Central memory CD8-positive, alpha-beta T cell (primary cell): ENCODE measurements at regions not wholly inside any gene's neighbourhood (a gene's known extent, or its start where the extent isn't known, plus 50 kb on each side); places are given as distances from the start of the nearest gene placed in this dataset.

ENCODE experiments used
- ATAC-seq: fragments of 150-1000 bp; cut with Tn5 transposase; replicated peaks from 2 replicates; pipeline ENCODE4 v1.10.0; 2022; ENCODE audit warnings: mild to moderate bottlenecking, moderate FRiP score, moderate number of reproducible peaks; ENCODE audit not compliant: poor library complexity, severe bottlenecking; ENCODE audit errors: extremely low read depth
- DNase-seq, 2 donors: peaks; one replicate each; pipeline ENCODE4 v3.0.0; 2021; ENCODE audit warnings: low spot score in 2 of 2
- H3K27ac Mint-ChIP-seq: one replicate; pipeline ENCODE4 v1.8.0; 2022; ENCODE audit warnings: low read depth, mild to moderate bottlenecking, moderate library complexity, mixed read lengths
- H3K27me3 Mint-ChIP-seq: one replicate; pipeline ENCODE4 v1.8.0; 2022; ENCODE audit warnings: mixed read lengths
- H3K36me3 Mint-ChIP-seq: one replicate; pipeline ENCODE4 v1.8.0; 2022; ENCODE audit warnings: mild to moderate bottlenecking, moderate library complexity, mixed read lengths; ENCODE audit not compliant: insufficient read depth
- H3K4me1 Mint-ChIP-seq: one replicate; pipeline ENCODE4 v1.8.0; 2022; ENCODE audit warnings: mixed read lengths
- H3K4me3 Mint-ChIP-seq: one replicate; pipeline ENCODE4 v1.8.0; 2022; ENCODE audit warnings: mild to moderate bottlenecking, moderate library complexity, mixed read lengths
- H3K9me3 Mint-ChIP-seq: one replicate; pipeline ENCODE4 v1.8.0; 2022; ENCODE audit warnings: mixed read lengths

DNA sequence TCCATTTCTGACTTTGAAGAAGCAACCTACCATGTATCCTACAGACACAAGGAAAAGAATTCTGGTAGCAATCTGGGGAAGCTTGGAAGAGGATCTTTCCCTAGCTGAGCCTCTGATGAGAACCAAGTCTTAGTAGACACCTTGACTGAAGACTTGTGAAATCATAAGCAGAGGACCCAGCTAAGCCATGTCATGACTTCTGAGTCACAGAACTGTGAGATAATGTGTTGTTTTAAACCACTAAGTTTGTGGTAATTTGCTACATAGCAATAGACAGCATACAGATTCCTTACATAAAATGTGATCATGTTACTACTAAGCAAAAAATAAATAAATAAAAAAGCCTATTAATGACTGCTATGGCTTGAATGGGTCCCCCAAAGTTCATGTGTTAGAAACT is 71.3 kb upstream of the ANKRD50 start:
- Mint-ChIP-seq H3K27ac (no peak overlapping the region), H3K4me1 (no peaks in the 10 kb centered on the region), H3K36me3 (no peaks in the 10 kb centered on the region), H3K27me3 (no peaks in the 10 kb centered on the region), H3K9me3 (peaks cover 6% of the 10 kb centered on the region), H3K4me3 (no peak overlapping the region)
- DNase-seq, result no peak
- ATAC-seq, result no peak

DNA sequence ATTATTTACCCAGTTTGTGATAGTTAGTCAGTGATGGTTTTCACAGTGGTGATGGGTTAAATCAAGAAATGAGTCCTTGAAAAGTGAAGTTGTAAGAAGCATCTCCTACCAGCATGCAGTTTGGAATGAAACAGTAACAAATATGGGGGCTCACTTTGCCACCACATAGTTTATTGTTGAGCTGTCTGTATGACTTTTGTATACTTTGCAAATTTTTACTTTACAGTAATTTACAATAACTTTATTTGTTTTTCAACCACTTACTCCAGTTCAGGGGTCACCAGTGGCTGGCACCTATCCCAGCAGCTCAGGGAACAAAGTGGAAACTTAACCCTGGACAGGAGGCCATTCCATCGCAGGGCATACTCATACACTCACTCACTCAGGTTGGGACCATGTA is 64.5 kb upstream of the ANKRD50 start:
- Mint-ChIP-seq H3K4me3 (no peak overlapping the region), H3K4me1 (no peaks in the 10 kb centered on the region), H3K27ac (no peak overlapping the region), H3K27me3 (no peaks in the 10 kb centered on the region), H3K36me3 (peaks cover 2% of the 10 kb centered on the region), H3K9me3 (peaks cover 14% of the 10 kb centered on the region)
- ATAC-seq, result no peak
- no peak for DNase-seq

DNA sequence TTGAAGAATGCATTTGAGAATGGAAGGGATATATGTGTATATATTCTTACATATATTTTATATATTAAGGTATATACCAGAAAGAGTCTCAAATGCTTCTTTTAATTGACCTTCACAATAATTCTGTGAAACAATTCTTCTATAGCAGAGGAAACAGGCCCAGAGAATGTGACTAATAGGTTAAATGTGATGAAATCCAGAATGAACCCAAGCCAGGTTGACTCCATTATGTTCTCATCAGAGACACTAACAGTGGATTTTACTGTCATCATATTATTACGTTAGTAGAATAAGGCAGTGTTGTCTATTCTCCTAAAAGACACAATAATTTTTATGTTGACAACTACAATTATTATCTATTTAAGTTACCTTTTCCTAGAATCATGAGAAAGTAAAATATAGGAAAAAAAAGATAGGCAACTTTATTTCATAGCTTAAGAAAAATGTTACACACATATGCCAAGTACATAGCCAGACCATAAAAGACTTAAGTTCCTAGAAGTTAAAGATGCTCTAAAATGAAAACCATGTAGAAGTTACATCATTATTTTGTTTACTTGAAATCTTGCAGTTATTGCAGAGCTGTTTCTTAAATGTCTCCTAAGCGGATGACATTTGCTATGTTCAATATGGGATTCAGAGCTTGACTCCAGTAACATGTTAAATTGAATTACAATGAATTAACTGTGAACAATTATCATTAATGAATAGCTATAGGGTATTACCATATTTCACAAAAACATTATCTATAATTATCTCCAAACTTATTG is 56.2 kb upstream of the ANKRD50 start:
- no peak for DNase-seq

GRCh38 chr4:124762956-124763355 is 50.4 kb upstream of the ANKRD50 start:
- Mint-ChIP-seq H3K36me3 (no peaks in the 10 kb centered on the region), H3K9me3 (peaks cover 6% of the 10 kb centered on the region), H3K27me3 (no peaks in the 10 kb centered on the region), H3K4me1 (no peaks in the 10 kb centered on the region), H3K4me3 (no peak overlapping the region), H3K27ac (no peak overlapping the region)
- no peak for ATAC-seq
- no peak for DNase-seq

More for the DNA sequence above, 56.2 kb upstream of the ANKRD50 start:
- H3K4me3 Mint-ChIP-seq, result no peak overlapping the region
- H3K9me3 Mint-ChIP-seq, result peaks cover 8% of the 10 kb centered on the region
- H3K36me3 Mint-ChIP-seq, result peaks cover 2% of the 10 kb centered on the region
- no peaks in the 10 kb centered on the region for H3K4me1 Mint-ChIP-seq
- H3K27ac Mint-ChIP-seq, result no peak overlapping the region
- no peak for ATAC-seq
- no peaks in the 10 kb centered on the region for H3K27me3 Mint-ChIP-seq
